Adrenal gland (tissue), 5 donors: ENCODE measurements at regions not wholly inside any gene's neighbourhood (a gene's known extent, or its start where the extent isn't known, plus 50 kb on each side); places are given as distances from the start of the nearest gene placed in this dataset.

Experiments used
- POLR2A ChIP-seq, 2 donors: fragments of 450-650 bp; IDR thresholded peaks; one replicate each; pipeline ENCODE4 v1.6.1; 2017; ENCODE audit warnings: antibody characterized with exemption in 2 of 2, mild to moderate bottlenecking in 2 of 2, moderate library complexity in 1 of 2
- TF ChIP-seq, protein P1 (sequence below), 6 experiments: fragments of 450-650 bp in 4 of 6; fragments of 200-600 bp in 2 of 6; sonication (generic) in 1 of 6; IDR thresholded peaks; 1 replicate in 5 of 6; 2 replicates in 1 of 6; pipeline versions ENCODE4 v1.5.1 to v1.8.0; 2016 to 2021; ENCODE audit warnings: antibody characterized with exemption in 6 of 6, mild to moderate bottlenecking in 2 of 6, moderate library complexity in 1 of 6
- donor health status: DM: no; HTN: no; CAD: no.

DNA sequence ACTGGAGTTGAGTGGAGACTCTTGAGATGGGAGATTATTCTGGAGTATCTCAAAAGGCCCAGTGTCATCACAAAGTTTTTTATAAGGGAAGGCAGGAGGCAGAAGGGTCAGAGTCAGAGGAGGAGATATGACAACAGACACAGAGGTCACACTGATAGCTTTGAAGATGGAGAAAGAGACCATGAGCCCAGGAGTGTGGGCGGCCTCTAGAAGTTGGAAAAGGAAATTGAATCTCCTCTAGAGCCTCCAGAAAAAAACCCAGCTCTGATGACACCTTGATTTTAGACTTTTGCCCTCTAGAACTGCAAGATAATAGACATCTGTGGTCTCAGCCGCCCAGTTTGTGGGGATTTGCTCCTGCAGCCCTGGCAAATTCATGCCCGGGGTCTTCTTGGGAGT is 64.8 kb upstream of the SPTLC1 start:
- no peak for TF ChIP-seq POLR2A (IDR thresholded peaks at IDR 0.05)
- TF ChIP-seq, protein P1, sequence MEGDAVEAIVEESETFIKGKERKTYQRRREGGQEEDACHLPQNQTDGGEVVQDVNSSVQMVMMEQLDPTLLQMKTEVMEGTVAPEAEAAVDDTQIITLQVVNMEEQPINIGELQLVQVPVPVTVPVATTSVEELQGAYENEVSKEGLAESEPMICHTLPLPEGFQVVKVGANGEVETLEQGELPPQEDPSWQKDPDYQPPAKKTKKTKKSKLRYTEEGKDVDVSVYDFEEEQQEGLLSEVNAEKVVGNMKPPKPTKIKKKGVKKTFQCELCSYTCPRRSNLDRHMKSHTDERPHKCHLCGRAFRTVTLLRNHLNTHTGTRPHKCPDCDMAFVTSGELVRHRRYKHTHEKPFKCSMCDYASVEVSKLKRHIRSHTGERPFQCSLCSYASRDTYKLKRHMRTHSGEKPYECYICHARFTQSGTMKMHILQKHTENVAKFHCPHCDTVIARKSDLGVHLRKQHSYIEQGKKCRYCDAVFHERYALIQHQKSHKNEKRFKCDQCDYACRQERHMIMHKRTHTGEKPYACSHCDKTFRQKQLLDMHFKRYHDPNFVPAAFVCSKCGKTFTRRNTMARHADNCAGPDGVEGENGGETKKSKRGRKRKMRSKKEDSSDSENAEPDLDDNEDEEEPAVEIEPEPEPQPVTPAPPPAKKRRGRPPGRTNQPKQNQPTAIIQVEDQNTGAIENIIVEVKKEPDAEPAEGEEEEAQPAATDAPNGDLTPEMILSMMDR (IDR thresholded peaks at IDR 0.05), result no peak
